Keratinocyte (primary cell): ENCODE measurements at regions not wholly inside any gene's neighbourhood (a gene's known extent, or its start where the extent isn't known, plus 50 kb on each side); places are given as distances from the start of the nearest gene placed in this dataset.

Experiments used
- DNase-seq: peaks from one replicate; pipeline ENCODE4 v3.0.0-alpha.2; 2011; ENCODE audit warnings: low read depth, missing footprints, low spot score
- FAIRE-seq: peaks from 2 replicates; lab custom pipeline; 2011; peaks lifted over from hg19 to GRCh38; lab: Jason Lieb, UNC
- H2AFZ ChIP-seq: 2 replicates; pipeline ENCODE4 v1.6.0; 2012; ENCODE audit warnings: low read length, control low read depth, inconsistent platforms; ENCODE audit not compliant: control insufficient read depth
- H3K27ac ChIP-seq: 2 replicates; pipeline ENCODE4 v1.5.1; 2011; ENCODE audit warnings: low read length; ENCODE audit not compliant: control insufficient read depth, insufficient read depth
- H3K27me3 ChIP-seq: 3 replicates; pipeline ENCODE4 v1.6.0; 2011; ENCODE audit warnings: low read length; ENCODE audit not compliant: control insufficient read depth, insufficient read depth; ENCODE audit errors: extremely low read depth
- H3K36me3 ChIP-seq, 2 experiments: 2 replicates in 1 of 2; 3 replicates in 1 of 2; pipeline ENCODE4 v1.5.1; 2011; ENCODE audit warnings: low read length in 2 of 2, mild to moderate bottlenecking in 1 of 2; ENCODE audit not compliant: control insufficient read depth in 2 of 2, insufficient read depth in 2 of 2; ENCODE audit errors: extremely low read depth in 1 of 2
- H3K4me1 ChIP-seq: 3 replicates; pipeline ENCODE4 v1.5.1; 2011; ENCODE audit warnings: low read length; ENCODE audit not compliant: control insufficient read depth, insufficient read depth; ENCODE audit errors: extremely low read depth
- H3K4me2 ChIP-seq: 3 replicates; pipeline ENCODE4 v1.6.0; 2011; ENCODE audit warnings: low read depth, low read length; ENCODE audit not compliant: control insufficient read depth, insufficient read depth; ENCODE audit errors: extremely low read depth
- H3K4me3 ChIP-seq, 3 experiments: fragments of 200-600 bp in 1 of 3; sonication (generic) in 1 of 3; 2 replicates in 2 of 3; 3 replicates in 1 of 3; pipeline ENCODE4 v1.5.1; 2011 to 2016; ENCODE audit warnings: low read length in 3 of 3, mild to moderate bottlenecking in 3 of 3, control low read depth in 2 of 3, inconsistent platforms in 1 of 3, low read depth in 1 of 3, mixed read lengths in 1 of 3, mixed run types in 1 of 3, moderate library complexity in 1 of 3; ENCODE audit not compliant: control insufficient read depth in 2 of 3, insufficient read depth in 2 of 3; ENCODE audit errors: extremely low read depth in 1 of 3
- H3K79me2 ChIP-seq: 2 replicates; pipeline ENCODE4 v1.6.0; 2012; ENCODE audit warnings: low read length; ENCODE audit not compliant: control insufficient read depth, insufficient read depth
- H3K9ac ChIP-seq: 3 replicates; pipeline ENCODE4 v1.6.0; 2011; ENCODE audit warnings: low read length; ENCODE audit not compliant: control insufficient read depth, insufficient read depth; ENCODE audit errors: extremely low read depth
- H3K9me1 ChIP-seq: 3 replicates; pipeline ENCODE4 v1.6.0; 2011; ENCODE audit warnings: low read length; ENCODE audit not compliant: control insufficient read depth, insufficient read depth; ENCODE audit errors: extremely low read depth
- H3K9me3 ChIP-seq: 2 replicates; pipeline ENCODE4 v1.5.1; 2012; ENCODE audit warnings: low read depth, low read length; ENCODE audit not compliant: control insufficient read depth
- H4K20me1 ChIP-seq: 3 replicates; pipeline ENCODE4 v1.6.0; 2011; ENCODE audit warnings: low read length; ENCODE audit not compliant: control insufficient read depth, insufficient read depth; ENCODE audit errors: extremely low read depth
- EZH2 ChIP-seq: IDR thresholded peaks from one replicate; pipeline ENCODE4 v1.6.1; 2012; ENCODE audit warnings: inconsistent platforms, mild to moderate bottlenecking, low read length, moderate library complexity
- dilution Hi-C: fragments of 300-500 bp; cut with MboI; formaldehyde crosslinking; loops from one replicate; pipeline ENCODE4 v1.7.0; 2020; ENCODE audit warnings: low sequenced_read_pairs; ENCODE audit not compliant: extremely low pct_ligation_motif_present
- TF ChIP-seq, protein P1 (sequence below), 3 experiments: IDR thresholded peaks in 1 of 3; conservative IDR thresholded peaks in 1 of 3; optimal IDR thresholded peaks in 1 of 3; 2 replicates in 2 of 3; 3 replicates in 1 of 3; pipeline versions ENCODE3 to v1.5.1; 2011; ENCODE audit warnings: low read length in 3 of 3, mild to moderate bottlenecking in 3 of 3, moderate library complexity in 2 of 3, control low read depth in 1 of 3, inconsistent platforms in 1 of 3; ENCODE audit not compliant: insufficient read depth in 2 of 3; ENCODE audit errors: extremely low read depth in 1 of 3

DNA sequence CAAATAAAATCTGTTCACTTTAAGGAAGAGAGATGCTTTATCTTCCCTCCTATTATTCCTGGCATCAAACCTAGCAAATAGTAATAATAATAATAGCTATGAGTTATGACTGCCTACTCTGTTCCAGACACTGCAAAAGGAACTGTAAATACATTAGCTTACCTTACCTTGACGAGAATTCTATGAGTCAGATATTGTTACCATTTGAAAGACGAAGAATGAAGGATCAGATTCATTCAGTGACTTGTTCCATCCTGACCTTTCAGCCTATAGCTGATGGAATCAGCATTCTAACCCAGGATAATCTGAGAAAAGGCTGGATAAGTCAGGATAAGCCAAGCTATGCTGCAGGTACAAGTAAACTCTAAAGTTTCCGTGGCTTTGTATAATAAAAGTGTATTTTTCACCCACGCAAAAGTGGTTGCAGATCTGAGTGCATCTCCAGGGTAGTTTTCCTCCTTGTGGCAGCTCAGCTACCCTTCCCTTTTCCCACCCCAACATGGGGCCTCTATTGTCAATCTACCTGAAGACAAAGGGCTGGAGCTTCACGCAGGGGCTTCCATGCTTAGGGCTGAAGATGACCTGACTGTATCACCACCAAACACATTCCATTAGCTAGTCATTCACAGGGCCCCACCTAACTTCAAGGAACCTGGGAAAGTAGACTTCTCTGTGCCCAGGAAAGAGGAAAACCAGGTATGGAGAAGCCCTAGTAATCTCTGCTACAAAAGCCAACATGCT lies 57.2 kb upstream of the CCND2 start:
- H3K9ac ChIP-seq: no peak overlapping the region
- dilution Hi-C loops: no loop called here

DNA sequence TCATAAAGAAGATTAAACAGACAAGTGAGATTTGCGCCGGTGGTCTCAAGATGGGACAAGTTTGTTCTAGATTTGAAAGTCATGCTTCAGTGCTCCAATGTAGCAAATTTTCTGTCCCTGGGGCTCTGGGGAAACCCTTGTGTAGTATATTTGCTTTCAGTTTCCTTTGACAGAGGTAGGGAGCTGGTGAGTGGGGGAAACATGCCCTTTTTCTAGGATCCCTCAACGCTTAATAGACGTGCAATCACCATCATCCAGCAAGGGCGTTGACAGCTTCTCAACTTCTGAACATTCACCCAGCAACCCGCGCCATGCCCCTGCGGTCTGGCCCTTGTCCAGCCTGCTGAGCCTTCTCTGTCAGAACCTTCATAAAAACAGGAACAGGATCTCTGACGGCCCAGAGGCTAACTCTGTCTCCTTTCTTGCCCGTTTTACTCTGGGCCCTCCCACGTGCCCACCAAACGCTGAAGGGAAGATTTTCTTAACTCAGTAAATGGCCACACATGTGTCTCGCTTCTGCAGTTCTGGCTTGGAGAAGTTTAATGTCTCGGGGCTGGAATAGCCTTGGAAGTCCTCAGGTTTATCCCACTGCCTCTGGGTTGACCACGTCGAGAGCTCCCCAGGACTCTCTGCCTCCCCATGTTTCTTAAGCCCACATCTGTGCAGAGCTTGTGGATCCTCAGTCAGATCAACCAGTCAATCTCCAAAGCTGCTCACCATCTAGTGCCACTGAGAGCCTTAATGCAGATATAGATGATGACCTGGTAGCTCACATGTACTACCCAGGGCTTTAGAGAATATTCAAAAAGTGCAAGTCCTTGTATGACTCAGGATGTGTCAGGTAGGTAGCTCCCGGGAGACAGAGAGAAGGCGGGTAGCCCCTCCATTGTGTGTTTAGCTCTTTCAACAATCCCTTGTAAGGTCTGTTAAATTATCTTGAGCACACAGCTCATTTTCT lies 58.1 kb upstream of the CCND2 start:
- Histone ChIP-seq H3K79me2 (no peaks in the 10 kb centered on the region), H3K9me3 (no peaks in the 10 kb centered on the region), H3K36me3 (no peaks in the 10 kb centered on the region), H3K9ac (no peak overlapping the region), H4K20me1 (no peaks in the 10 kb centered on the region), H3K27me3 (no peaks in the 10 kb centered on the region), H3K27ac (peak overlapping the region; percentile 37), H3K4me3 (no peak overlapping the region), H3K9me1 (no peaks in the 10 kb centered on the region), H3K4me2 (peak overlapping the region; percentile 61), H2AFZ (peak overlapping the region; percentile 76), H3K4me1 (peaks cover 16% of the 10 kb centered on the region)
- peak; percentile 90 for FAIRE-seq
- TF ChIP-seq, protein P1, sequence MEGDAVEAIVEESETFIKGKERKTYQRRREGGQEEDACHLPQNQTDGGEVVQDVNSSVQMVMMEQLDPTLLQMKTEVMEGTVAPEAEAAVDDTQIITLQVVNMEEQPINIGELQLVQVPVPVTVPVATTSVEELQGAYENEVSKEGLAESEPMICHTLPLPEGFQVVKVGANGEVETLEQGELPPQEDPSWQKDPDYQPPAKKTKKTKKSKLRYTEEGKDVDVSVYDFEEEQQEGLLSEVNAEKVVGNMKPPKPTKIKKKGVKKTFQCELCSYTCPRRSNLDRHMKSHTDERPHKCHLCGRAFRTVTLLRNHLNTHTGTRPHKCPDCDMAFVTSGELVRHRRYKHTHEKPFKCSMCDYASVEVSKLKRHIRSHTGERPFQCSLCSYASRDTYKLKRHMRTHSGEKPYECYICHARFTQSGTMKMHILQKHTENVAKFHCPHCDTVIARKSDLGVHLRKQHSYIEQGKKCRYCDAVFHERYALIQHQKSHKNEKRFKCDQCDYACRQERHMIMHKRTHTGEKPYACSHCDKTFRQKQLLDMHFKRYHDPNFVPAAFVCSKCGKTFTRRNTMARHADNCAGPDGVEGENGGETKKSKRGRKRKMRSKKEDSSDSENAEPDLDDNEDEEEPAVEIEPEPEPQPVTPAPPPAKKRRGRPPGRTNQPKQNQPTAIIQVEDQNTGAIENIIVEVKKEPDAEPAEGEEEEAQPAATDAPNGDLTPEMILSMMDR (optimal IDR thresholded peaks at IDR 0.05 in 1 of 3, IDR thresholded peaks at IDR 0.05 in 1 of 3, conservative IDR thresholded peaks at IDR 0.05 in 1 of 3; ENCODE audit: extremely low read depth in 1 of 3, insufficient read depth in 2 of 3, low read length in 3 of 3): no peak
- TF ChIP-seq EZH2: no peak
- dilution Hi-C loops: no loop called here
- peak; percentile 42 for DNase-seq

More for the DNA sequence above, 57.2 kb upstream of the CCND2 start:
- FAIRE-seq (no peak), DNase-seq (peak; percentile 13)
- Histone ChIP-seq H3K4me2 (peak overlapping the region; percentile 61), H3K4me1 (peaks cover 16% of the 10 kb centered on the region), H3K79me2 (no peaks in the 10 kb centered on the region), H3K36me3 (no peaks in the 10 kb centered on the region), H4K20me1 (no peaks in the 10 kb centered on the region), H3K4me3 (no peak overlapping the region), H3K9me3 (no peaks in the 10 kb centered on the region), H2AFZ (peak overlapping the region; percentile 76), H3K27ac (peak overlapping the region; percentile 37), H3K9me1 (no peaks in the 10 kb centered on the region), H3K27me3 (no peaks in the 10 kb centered on the region)
- TF ChIP-seq, protein P1 (optimal IDR thresholded peaks at IDR 0.05 in 1 of 3, IDR thresholded peaks at IDR 0.05 in 1 of 3, conservative IDR thresholded peaks at IDR 0.05 in 1 of 3; ENCODE audit: extremely low read depth in 1 of 3, insufficient read depth in 2 of 3, low read length in 3 of 3): no peak
- no peak for TF ChIP-seq EZH2
